Lower leg skin (tissue), 4 donors: ENCODE measurements at regions not wholly inside any gene's neighbourhood (a gene's known extent, or its start where the extent isn't known, plus 50 kb on each side); places are given as distances from the start of the nearest gene placed in this dataset.

Experiments used
- DNase-seq, 2 donors: peaks; one replicate each; pipeline ENCODE4 v3.0.0-alpha.2; 2019; ENCODE audit warnings: low spot score in 2 of 2
- H3K4me3 ChIP-seq: fragments of 200-600 bp; sonication (generic); 2 replicates; pipeline ENCODE4 v1.5.1; 2017; ENCODE audit warnings: mild to moderate bottlenecking, low read depth; ENCODE audit not compliant: poor library complexity, severe bottlenecking
- CTCF ChIP-seq, 3 donors: fragments of 450-650 bp; IDR thresholded peaks; one replicate each; pipeline ENCODE4 v1.5.1; 2016; ENCODE audit warnings: antibody characterized with exemption in 3 of 3, mild to moderate bottlenecking in 3 of 3, moderate library complexity in 2 of 3
- POLR2A ChIP-seq, 2 donors: fragments of 450-650 bp; IDR thresholded peaks; one replicate each; pipeline ENCODE4 v1.6.1; 2016 to 2017; ENCODE audit warnings: antibody characterized with exemption in 2 of 2, mild to moderate bottlenecking in 1 of 2, moderate library complexity in 1 of 2
- WGBS, 2 donors: methylation state at CpG; one replicate each; pipeline ENCODE4 v1.1.5; 2018; 5-methylcytosine and 5-hydroxymethylcytosine counted together
- intact Hi-C: fragments of 100-400 bp; cut with DNase I; formaldehyde crosslinking; loops from one replicate; pipeline ENCODE4 v1.15.0; 2023; ENCODE audit warnings: low total_unique reads

GRCh38 chr11:90874281-90874680 lies 651.4 kb upstream of the CHORDC1 start:
- TF ChIP-seq CTCF (IDR thresholded peaks at IDR 0.05) (no peak), POLR2A (IDR thresholded peaks at IDR 0.05) (no peak)
- no peak overlapping the region for H3K4me3 ChIP-seq
- intact Hi-C loops = no loop called here
- no peak for DNase-seq

GRCh38 chr11:90867416-90867815 lies 644.6 kb upstream of the CHORDC1 start:
- no peak for TF ChIP-seq CTCF (IDR thresholded peaks at IDR 0.05)
- TF ChIP-seq POLR2A (IDR thresholded peaks at IDR 0.05) = no peak
- intact Hi-C loops = no loop called here
- H3K4me3 ChIP-seq = no peak overlapping the region
- no peak for DNase-seq

- no peak for TF ChIP-seq CTCF (IDR thresholded peaks at IDR 0.05)
- TF ChIP-seq POLR2A (IDR thresholded peaks at IDR 0.05) = no peak
- intact Hi-C loops = no loop called here
- WGBS, 2 donors = 74 to 77% methylated on average over 1 of the region's 1 CpG
- H3K4me3 ChIP-seq = no peak overlapping the region
- DNase-seq = no peak
Measured at GRCh38 chr11:90856790-90857189, 633.9 kb upstream of the CHORDC1 start.

DNA sequence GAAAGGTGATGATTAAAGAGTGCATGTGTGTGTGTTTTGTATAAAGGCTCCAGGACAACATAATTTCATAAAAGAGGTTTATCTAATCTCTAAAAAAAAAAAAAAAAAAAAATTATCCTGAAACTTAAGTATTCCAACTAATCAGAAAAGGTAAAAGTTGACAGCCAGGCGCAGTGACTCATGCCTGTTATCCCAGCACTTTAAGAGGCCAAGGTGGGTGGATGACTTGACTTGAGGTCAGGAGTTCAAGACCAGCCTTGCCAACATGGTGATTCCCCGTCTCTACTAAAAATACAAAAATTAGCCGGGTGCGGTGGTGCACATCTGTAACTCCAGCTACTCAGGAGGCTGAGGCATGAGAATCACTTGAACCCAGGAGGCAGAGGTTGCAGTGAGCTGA lies 632.7 kb upstream of the CHORDC1 start:
- H3K4me3 ChIP-seq = no peak overlapping the region
- WGBS, 2 donors = 84 to 86% methylated on average over 4 of the region's 4 CpGs
- TF ChIP-seq POLR2A (IDR thresholded peaks at IDR 0.05) (no peak), CTCF (IDR thresholded peaks at IDR 0.05) (no peak)
- DNase-seq = no peak
- intact Hi-C loops = no loop called here

- H3K4me3 ChIP-seq = no peak overlapping the region
- no peak for DNase-seq
- TF ChIP-seq POLR2A (IDR thresholded peaks at IDR 0.05) = no peak
- TF ChIP-seq CTCF (IDR thresholded peaks at IDR 0.05) = no peak
- intact Hi-C loops = no loop called here
Measured at GRCh38 chr11:90851196-90851595, 628.3 kb upstream of the CHORDC1 start.

- H3K4me3 ChIP-seq = no peak overlapping the region
- intact Hi-C loops = no loop called here
- WGBS, 2 donors = 94 to 95% methylated on average over 4 of the region's 4 CpGs
- no peak for TF ChIP-seq CTCF (IDR thresholded peaks at IDR 0.05)
- no peak for TF ChIP-seq POLR2A (IDR thresholded peaks at IDR 0.05)
- no peak for DNase-seq
Measured at GRCh38 chr11:90849312-90849711, 626.5 kb upstream of the CHORDC1 start.
